ENCODE measurements at regions not wholly inside any gene's neighbourhood (a gene's known extent, or its start where the extent isn't known, plus 50 kb on each side); places are given as distances from the start of the nearest gene placed in this dataset.

DNA sequence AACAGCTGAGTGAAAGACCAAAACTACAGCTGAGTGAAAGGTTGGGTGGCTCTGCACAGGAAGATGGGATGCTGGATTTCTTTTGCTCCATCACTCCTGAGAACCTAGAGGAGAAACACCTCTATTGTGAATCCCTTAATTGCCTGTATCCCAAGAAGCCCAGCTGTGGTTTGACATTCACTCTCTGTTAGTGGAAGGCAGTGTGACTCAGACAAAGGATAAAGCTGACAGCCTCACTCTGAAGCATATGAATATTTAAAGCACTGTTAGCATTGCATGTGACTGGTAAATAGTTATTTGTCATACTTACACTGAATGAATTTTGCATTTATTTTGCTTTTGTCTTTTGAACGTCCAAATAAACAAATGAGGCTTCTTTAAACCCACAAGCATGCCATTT is 367.1 kb upstream of the RIOK2 start:
- no peak for TF ChIP-seq CTCF (IDR thresholded peaks at IDR 0.05; ENCODE audit: insufficient read depth, low read length)
- TF ChIP-seq REST (IDR thresholded peaks at IDR 0.05; ENCODE audit: insufficient replicate concordance, low read depth): no peak
- TF ChIP-seq POLR2AphosphoS5 (IDR thresholded peaks at IDR 0.05; ENCODE audit: low read depth): no peak
